ENCODE measurements at regions not wholly inside any gene's neighbourhood (a gene's known extent, or its start where the extent isn't known, plus 50 kb on each side); places are given as distances from the start of the nearest gene placed in this dataset.
A peak's percentile ranks its signal among the peaks of the same experiment; 100 is the strongest.
"Not testable (repeated sequence)": the region's sequence is repeated elsewhere in the genome, so short reads cannot be mapped to it uniquely, and the experiment has no call there.

DNA sequence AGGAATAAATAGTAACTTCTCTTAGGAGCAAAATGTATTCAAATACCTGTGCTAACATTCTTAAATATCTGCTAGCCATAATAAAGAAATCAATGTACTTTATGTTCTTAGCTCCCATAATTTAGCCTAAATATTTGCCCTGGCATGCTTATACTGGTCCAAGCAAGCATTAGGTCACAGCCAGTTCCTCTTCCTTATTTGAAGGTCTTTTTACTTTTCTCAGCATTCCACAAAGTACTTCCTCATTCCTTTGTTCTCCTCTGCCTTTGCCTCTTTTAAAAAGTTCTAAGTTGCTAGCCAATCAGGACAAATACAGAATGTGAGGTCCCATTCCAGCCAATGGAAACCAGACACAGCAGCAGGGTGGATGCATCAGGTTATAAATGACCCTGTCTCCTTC is 102.9 kb upstream of the INTU start:
- not testable (repeated sequence) for H3K27me3 ChIP-seq (ENCODE audit: insufficient read depth, poor library complexity, severe bottlenecking)

DNA sequence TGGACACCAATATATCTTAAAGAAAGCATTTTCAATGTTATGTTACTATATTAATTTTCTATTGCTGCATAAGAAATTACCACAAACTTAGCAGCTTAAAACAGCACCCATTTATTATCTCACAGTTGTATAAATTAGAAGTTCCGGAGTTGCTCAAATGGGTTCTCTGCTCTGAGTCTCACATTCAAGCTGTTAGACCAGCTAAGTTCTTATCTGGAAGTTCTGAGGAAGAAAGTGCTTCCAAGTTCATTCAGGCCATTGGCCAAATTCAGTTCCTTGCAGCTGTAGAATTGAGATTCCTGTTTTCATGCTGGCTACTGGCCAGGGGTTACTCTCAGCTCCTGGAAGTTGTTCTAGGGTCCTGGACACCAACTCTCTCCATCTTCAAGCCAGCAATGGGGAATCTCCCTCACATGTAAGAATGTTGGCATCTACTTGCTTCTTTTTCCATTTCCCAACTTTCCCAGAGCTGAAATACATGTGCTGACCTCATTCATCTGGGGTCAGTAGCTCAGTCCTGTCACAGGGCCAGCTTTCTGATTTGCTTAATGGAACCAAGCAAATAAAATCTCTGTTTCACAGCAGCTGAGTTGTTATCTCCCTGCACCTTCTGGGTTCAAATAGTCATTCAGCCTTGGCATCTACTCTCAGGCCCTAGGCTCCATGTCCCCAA is 99.6 kb upstream of the INTU start:
- no peak for DNase-seq (ENCODE audit: low read depth in 1 of 2, low spot score in 1 of 2)
- TF ChIP-seq, protein P1, sequence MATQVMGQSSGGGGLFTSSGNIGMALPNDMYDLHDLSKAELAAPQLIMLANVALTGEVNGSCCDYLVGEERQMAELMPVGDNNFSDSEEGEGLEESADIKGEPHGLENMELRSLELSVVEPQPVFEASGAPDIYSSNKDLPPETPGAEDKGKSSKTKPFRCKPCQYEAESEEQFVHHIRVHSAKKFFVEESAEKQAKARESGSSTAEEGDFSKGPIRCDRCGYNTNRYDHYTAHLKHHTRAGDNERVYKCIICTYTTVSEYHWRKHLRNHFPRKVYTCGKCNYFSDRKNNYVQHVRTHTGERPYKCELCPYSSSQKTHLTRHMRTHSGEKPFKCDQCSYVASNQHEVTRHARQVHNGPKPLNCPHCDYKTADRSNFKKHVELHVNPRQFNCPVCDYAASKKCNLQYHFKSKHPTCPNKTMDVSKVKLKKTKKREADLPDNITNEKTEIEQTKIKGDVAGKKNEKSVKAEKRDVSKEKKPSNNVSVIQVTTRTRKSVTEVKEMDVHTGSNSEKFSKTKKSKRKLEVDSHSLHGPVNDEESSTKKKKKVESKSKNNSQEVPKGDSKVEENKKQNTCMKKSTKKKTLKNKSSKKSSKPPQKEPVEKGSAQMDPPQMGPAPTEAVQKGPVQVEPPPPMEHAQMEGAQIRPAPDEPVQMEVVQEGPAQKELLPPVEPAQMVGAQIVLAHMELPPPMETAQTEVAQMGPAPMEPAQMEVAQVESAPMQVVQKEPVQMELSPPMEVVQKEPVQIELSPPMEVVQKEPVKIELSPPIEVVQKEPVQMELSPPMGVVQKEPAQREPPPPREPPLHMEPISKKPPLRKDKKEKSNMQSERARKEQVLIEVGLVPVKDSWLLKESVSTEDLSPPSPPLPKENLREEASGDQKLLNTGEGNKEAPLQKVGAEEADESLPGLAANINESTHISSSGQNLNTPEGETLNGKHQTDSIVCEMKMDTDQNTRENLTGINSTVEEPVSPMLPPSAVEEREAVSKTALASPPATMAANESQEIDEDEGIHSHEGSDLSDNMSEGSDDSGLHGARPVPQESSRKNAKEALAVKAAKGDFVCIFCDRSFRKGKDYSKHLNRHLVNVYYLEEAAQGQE (IDR thresholded peaks at IDR 0.05; ENCODE audit: insufficient replicate concordance, low read depth), result no peak
- TF ChIP-seq, protein P2, sequence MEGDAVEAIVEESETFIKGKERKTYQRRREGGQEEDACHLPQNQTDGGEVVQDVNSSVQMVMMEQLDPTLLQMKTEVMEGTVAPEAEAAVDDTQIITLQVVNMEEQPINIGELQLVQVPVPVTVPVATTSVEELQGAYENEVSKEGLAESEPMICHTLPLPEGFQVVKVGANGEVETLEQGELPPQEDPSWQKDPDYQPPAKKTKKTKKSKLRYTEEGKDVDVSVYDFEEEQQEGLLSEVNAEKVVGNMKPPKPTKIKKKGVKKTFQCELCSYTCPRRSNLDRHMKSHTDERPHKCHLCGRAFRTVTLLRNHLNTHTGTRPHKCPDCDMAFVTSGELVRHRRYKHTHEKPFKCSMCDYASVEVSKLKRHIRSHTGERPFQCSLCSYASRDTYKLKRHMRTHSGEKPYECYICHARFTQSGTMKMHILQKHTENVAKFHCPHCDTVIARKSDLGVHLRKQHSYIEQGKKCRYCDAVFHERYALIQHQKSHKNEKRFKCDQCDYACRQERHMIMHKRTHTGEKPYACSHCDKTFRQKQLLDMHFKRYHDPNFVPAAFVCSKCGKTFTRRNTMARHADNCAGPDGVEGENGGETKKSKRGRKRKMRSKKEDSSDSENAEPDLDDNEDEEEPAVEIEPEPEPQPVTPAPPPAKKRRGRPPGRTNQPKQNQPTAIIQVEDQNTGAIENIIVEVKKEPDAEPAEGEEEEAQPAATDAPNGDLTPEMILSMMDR (IDR thresholded peaks at IDR 0.05; ENCODE audit: insufficient read depth, low read length), result no peak
- no peak for TF ChIP-seq POLR2AphosphoS5 (IDR thresholded peaks at IDR 0.05; ENCODE audit: low read depth)
- no peak for TF ChIP-seq GABPA (IDR thresholded peaks at IDR 0.05; ENCODE audit: low read depth)
- TF ChIP-seq SPI1 (IDR thresholded peaks at IDR 0.05; ENCODE audit: borderline replicate concordance, low read depth), result no peak
- Histone ChIP-seq H3K4me3 (replicated peaks; ENCODE audit: insufficient read depth, low read length) (no peak overlapping the region), H3K27ac (replicated peaks) (no peak overlapping the region), H3K27me3 (ENCODE audit: insufficient read depth, poor library complexity, severe bottlenecking) (no peaks in the 10 kb centered on the region)

More for the DNA sequence above, 102.9 kb upstream of the INTU start:
- H3K27ac ChIP-seq (replicated peaks); H3K4me3 ChIP-seq (replicated peaks; ENCODE audit: insufficient read depth, low read length): not testable (repeated sequence)
- peak; percentile 77 for TF ChIP-seq SPI1 (IDR thresholded peaks at IDR 0.05; ENCODE audit: borderline replicate concordance, low read depth)
- DNase-seq (ENCODE audit: low read depth in 1 of 2, low spot score in 1 of 2), result peak in 1 of 2 experiments; percentile 26

DNA sequence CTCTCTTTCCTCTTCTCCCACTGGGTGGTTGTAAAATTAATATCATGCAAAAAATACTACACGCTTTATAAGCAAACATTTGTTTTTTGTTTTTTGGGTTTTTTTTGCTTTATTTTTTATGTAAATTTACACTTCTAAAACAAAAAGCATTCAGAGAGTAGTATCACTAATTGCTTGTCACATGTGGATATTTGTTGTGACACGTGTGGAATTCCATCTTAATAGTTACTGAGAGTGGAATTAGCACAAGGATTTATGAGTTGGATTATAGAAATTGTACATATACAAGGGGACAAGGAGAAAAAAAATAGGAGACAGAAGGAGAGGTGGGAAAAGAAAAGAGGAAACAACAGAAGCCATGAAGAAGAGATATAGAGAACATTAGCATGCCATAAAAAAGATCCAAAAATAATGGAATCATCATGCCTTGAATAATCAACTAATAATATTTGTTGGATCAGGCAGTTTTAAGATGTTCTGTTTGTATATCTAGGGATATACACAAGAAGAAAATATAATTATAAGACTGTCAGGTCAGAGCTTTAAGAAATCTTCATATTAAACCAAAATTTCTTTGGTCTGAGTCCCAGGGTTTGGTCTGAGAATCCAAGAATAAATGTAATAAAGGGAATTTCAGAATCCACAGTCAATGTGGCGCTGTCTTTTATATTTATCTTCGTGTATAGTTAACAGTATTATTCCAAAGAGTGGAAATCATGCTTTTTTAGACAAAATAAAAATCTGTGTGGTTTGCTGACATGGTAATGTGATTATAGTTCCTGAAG is 98.5 kb upstream of the INTU start:
- no peak for DNase-seq (ENCODE audit: low read depth in 1 of 2, low spot score in 1 of 2)
- TF ChIP-seq, protein P1 (IDR thresholded peaks at IDR 0.05; ENCODE audit: insufficient replicate concordance, low read depth), result no peak
- no peak for TF ChIP-seq SPI1 (IDR thresholded peaks at IDR 0.05; ENCODE audit: borderline replicate concordance, low read depth)
- H3K4me3 ChIP-seq (replicated peaks; ENCODE audit: insufficient read depth, low read length), result no peak overlapping the region
- H3K27me3 ChIP-seq (ENCODE audit: insufficient read depth, poor library complexity, severe bottlenecking), result no peaks in the 10 kb centered on the region
- no peak overlapping the region for H3K27ac ChIP-seq (replicated peaks)

DNA sequence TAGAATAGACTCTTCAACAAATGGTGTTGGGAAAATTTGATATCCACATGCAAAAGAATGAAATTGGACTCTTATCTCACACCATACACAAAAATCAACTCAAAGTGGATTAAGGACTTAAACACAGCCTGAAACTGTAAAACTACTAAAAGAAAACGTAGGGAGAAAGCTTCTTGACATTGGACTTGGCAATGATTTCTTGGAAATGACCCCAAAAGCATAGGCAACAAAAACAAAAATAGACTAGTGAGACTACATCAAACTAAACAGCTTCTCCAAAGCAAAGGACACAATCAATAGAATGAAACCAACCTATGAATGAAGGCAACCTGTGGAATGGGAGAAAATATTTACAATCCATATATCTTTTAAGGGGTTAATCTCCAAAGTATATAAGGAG is 94.7 kb upstream of the INTU start:
- no peak for TF ChIP-seq GABPA (IDR thresholded peaks at IDR 0.05; ENCODE audit: low read depth)
- TF ChIP-seq SPI1 (IDR thresholded peaks at IDR 0.05; ENCODE audit: borderline replicate concordance, low read depth), result no peak
- TF ChIP-seq, protein P1 (IDR thresholded peaks at IDR 0.05; ENCODE audit: insufficient replicate concordance, low read depth), result no peak
- no peak for TF ChIP-seq POLR2AphosphoS5 (IDR thresholded peaks at IDR 0.05; ENCODE audit: low read depth)
- TF ChIP-seq, protein P2 (IDR thresholded peaks at IDR 0.05; ENCODE audit: insufficient read depth, low read length), result no peak
- Histone ChIP-seq H3K4me3 (replicated peaks; ENCODE audit: insufficient read depth, low read length) (no peak overlapping the region), H3K27me3 (ENCODE audit: insufficient read depth, poor library complexity, severe bottlenecking) (no peaks in the 10 kb centered on the region), H3K27ac (replicated peaks) (no peak overlapping the region)
- no peak for DNase-seq (ENCODE audit: low read depth in 1 of 2, low spot score in 1 of 2)

Measured in HL-60 (cell line).